ENCODE measurements at regions not wholly inside any gene's neighbourhood (a gene's known extent, or its start where the extent isn't known, plus 50 kb on each side); places are given as distances from the start of the nearest gene placed in this dataset.

DNA sequence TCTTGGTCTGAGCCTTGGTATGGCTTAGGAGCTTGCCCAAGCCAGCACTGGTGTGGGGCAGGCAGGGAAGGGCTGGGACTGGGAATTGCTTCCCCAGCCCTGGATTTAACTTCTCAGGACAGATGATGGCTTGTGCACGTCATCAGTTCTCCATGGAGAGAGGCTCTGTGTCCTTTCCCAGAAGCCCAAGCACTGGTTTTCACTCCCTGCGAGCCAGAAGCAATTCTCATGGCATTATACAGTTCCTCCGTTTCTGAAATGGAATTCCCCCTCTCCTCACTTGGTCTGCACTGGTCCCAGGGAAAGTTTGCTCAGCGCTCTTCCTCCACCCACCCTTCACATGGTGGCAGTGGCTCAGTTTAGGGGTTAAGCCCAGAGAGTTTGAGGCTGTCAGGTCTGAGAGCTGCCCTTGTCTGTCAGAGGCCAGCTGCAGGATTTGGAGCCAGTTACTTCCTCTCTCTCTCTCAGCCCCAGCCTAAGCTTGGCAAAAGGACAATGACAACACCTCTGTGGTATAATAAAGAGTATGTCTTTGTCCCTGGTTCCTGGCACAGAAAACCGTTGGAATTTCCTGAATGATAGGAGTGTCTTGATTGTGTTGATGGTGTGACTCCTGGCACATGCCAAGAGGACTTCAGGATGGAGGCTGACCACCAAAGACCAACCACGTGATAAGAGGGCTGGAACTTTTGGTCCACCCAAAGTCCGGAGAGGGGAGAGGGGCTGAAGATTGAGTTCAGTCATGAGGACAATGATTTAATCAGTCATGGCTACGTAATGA, 219.6 kb upstream of the TNRC6C start:
- no peak for TF ChIP-seq REST (IDR thresholded peaks at IDR 0.05; ENCODE audit: low read depth)
- TF ChIP-seq EP300 (IDR thresholded peaks at IDR 0.05; ENCODE audit: borderline replicate concordance) = no peak
- TF ChIP-seq TAF1 (IDR thresholded peaks at IDR 0.05; ENCODE audit: low read depth) = no peak
- TF ChIP-seq NFIC (IDR thresholded peaks at IDR 0.05) = no peak
- TF ChIP-seq YY1 (IDR thresholded peaks at IDR 0.05; ENCODE audit: low read depth) = no peak
- TF ChIP-seq, protein P1, sequence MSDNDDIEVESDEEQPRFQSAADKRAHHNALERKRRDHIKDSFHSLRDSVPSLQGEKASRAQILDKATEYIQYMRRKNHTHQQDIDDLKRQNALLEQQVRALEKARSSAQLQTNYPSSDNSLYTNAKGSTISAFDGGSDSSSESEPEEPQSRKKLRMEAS (IDR thresholded peaks at IDR 0.05) = no peak
- no peak for TF ChIP-seq CREB1 (IDR thresholded peaks at IDR 0.05; ENCODE audit: low read depth)
- no peak for TF ChIP-seq TEAD4 (IDR thresholded peaks at IDR 0.05)
- no peak for TF ChIP-seq TCF12 (IDR thresholded peaks at IDR 0.05; ENCODE audit: low read depth)
- TF ChIP-seq ZBTB7A (IDR thresholded peaks at IDR 0.05; ENCODE audit: low read depth) = no peak
- TF ChIP-seq EGR1 (IDR thresholded peaks at IDR 0.05) = no peak
- TF ChIP-seq, protein P2, sequence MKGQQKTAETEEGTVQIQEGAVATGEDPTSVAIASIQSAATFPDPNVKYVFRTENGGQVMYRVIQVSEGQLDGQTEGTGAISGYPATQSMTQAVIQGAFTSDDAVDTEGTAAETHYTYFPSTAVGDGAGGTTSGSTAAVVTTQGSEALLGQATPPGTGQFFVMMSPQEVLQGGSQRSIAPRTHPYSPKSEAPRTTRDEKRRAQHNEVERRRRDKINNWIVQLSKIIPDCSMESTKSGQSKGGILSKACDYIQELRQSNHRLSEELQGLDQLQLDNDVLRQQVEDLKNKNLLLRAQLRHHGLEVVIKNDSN (IDR thresholded peaks at IDR 0.05) = no peak
- no peak for TF ChIP-seq CEBPB (IDR thresholded peaks at IDR 0.05)
- no peak for TF ChIP-seq RAD21 (IDR thresholded peaks at IDR 0.05; ENCODE audit: low read depth)

Measured in Ishikawa (cell line).